Spinal cord (tissue), 9 donors: ENCODE measurements at regions not wholly inside any gene's neighbourhood (a gene's known extent, or its start where the extent isn't known, plus 50 kb on each side); places are given as distances from the start of the nearest gene placed in this dataset.
"Not testable (repeated sequence)": the region's sequence is repeated elsewhere in the genome, so short reads cannot be mapped to it uniquely, and the experiment has no call there.

Experiments used
- DNase-seq, 6 donors: peaks; one replicate each; pipeline versions ENCODE4 v3.0.0 to v3.0.0-alpha.2; 2013 to 2015; ENCODE audit warnings: low spot score in 6 of 6, low read depth in 4 of 6
- H3K27ac ChIP-seq: one replicate; pipeline ENCODE4 v1.5.1; 2013; ENCODE audit warnings: low read depth, low read length, control low read depth
- H3K27me3 ChIP-seq: one replicate; pipeline ENCODE4 v1.6.1; 2013; ENCODE audit warnings: low read length; ENCODE audit not compliant: control insufficient read depth, insufficient read depth
- H3K36me3 ChIP-seq: one replicate; pipeline ENCODE4 v1.6.1; 2013; ENCODE audit warnings: low read length; ENCODE audit not compliant: control insufficient read depth, insufficient read depth
- H3K4me1 ChIP-seq: one replicate; pipeline ENCODE4 v1.6.1; 2013; ENCODE audit warnings: low read length; ENCODE audit not compliant: control insufficient read depth, insufficient read depth
- H3K4me3 ChIP-seq: one replicate; pipeline ENCODE4 v1.5.1; 2013; ENCODE audit warnings: low read depth, low read length, control low read depth
- H3K9me3 ChIP-seq: one replicate; pipeline ENCODE4 v1.6.1; 2013; ENCODE audit warnings: low read length; ENCODE audit not compliant: control insufficient read depth, insufficient read depth
- WGBS: methylation state at CpG from one replicate; pipeline ENCODE4 v1.1.5; 2013; ENCODE audit warnings: missing lambda C conversion rate; ENCODE audit not compliant: insufficient coverage; 5-methylcytosine and 5-hydroxymethylcytosine counted together
- donor health status: healthy.

- no peak overlapping the region for H3K27ac ChIP-seq
- no peaks in the 10 kb centered on the region for H3K27me3 ChIP-seq
- peak in 1 of 6 donors; percentile 20 for DNase-seq
- 33% methylated on average over 1 of the region's 1 CpG for WGBS
- no peak overlapping the region for H3K4me3 ChIP-seq
- no peaks in the 10 kb centered on the region for H3K4me1 ChIP-seq
- H3K36me3 ChIP-seq: no peaks in the 10 kb centered on the region
- H3K9me3 ChIP-seq: no peaks in the 10 kb centered on the region
Measured at GRCh38 chr2:123513351-123513750, 511.7 kb upstream of the CNTNAP5 start.

- 64% methylated on average over 6 of the region's 9 CpGs for WGBS
- no peak overlapping the region for H3K27ac ChIP-seq
- no peak for DNase-seq
- no peaks in the 10 kb centered on the region for H3K9me3 ChIP-seq
- no peak overlapping the region for H3K4me3 ChIP-seq
- H3K27me3 ChIP-seq: no peaks in the 10 kb centered on the region
- H3K36me3 ChIP-seq: no peaks in the 10 kb centered on the region
- H3K4me1 ChIP-seq: no peaks in the 10 kb centered on the region
Measured at GRCh38 chr2:123514613-123515207, 510.4 kb upstream of the CNTNAP5 start.

GRCh38 chr2:123518367-123518766, 506.7 kb upstream of the CNTNAP5 start:
- no CpG with 5 or more reads among the region's 3 CpGs for WGBS
- no peaks in the 10 kb centered on the region for H3K4me1 ChIP-seq
- no peak for DNase-seq
- H3K27ac ChIP-seq: no peak overlapping the region
- no peaks in the 10 kb centered on the region for H3K36me3 ChIP-seq
- H3K4me3 ChIP-seq: no peak overlapping the region
- H3K27me3 ChIP-seq: no peaks in the 10 kb centered on the region
- H3K9me3 ChIP-seq: no peaks in the 10 kb centered on the region

- Histone ChIP-seq H3K9me3 (no peaks in the 10 kb centered on the region), H3K4me3 (no peak overlapping the region), H3K27me3 (no peaks in the 10 kb centered on the region), H3K27ac (no peak overlapping the region), H3K36me3 (no peaks in the 10 kb centered on the region), H3K4me1 (no peaks in the 10 kb centered on the region)
- no CpG with 5 or more reads among the region's 1 CpG for WGBS
- DNase-seq: peak in 2 of 6 donors; percentile 44 to 51
Measured at GRCh38 chr2:123521854-123522253, 503.2 kb upstream of the CNTNAP5 start.

GRCh38 chr2:123522498-123522897, 502.6 kb upstream of the CNTNAP5 start:
- H3K27me3 ChIP-seq, H3K4me3 ChIP-seq, H3K9me3 ChIP-seq, H3K4me1 ChIP-seq, H3K27ac ChIP-seq, H3K36me3 ChIP-seq, DNase-seq: not testable (repeated sequence)
- WGBS: 100% methylated on average over 4 of the region's 10 CpGs

- no CpG with 5 or more reads among the region's 2 CpGs for WGBS
- H3K4me1 ChIP-seq: no peaks in the 10 kb centered on the region
- peak in 2 of 6 donors; percentile 15 to 32 for DNase-seq
- no peak overlapping the region for H3K27ac ChIP-seq
- H3K4me3 ChIP-seq: no peak overlapping the region
- H3K27me3 ChIP-seq: no peaks in the 10 kb centered on the region
- no peaks in the 10 kb centered on the region for H3K36me3 ChIP-seq
- no peaks in the 10 kb centered on the region for H3K9me3 ChIP-seq
Measured at GRCh38 chr2:123528996-123529707, 495.9 kb upstream of the CNTNAP5 start.

GRCh38 chr2:123530004-123530403, 495.1 kb upstream of the CNTNAP5 start:
- no peak overlapping the region for H3K27ac ChIP-seq
- H3K27me3 ChIP-seq: no peaks in the 10 kb centered on the region
- WGBS: no CpG with 5 or more reads among the region's 1 CpG
- no peak overlapping the region for H3K4me3 ChIP-seq
- H3K4me1 ChIP-seq: no peaks in the 10 kb centered on the region
- no peak for DNase-seq
- H3K36me3 ChIP-seq: no peaks in the 10 kb centered on the region
- no peaks in the 10 kb centered on the region for H3K9me3 ChIP-seq

GRCh38 chr2:123532126-123532525, 493.0 kb upstream of the CNTNAP5 start:
- H3K9me3 ChIP-seq: no peaks in the 10 kb centered on the region
- no peak overlapping the region for H3K4me3 ChIP-seq
- no peaks in the 10 kb centered on the region for H3K27me3 ChIP-seq
- H3K27ac ChIP-seq: no peak overlapping the region
- DNase-seq: no peak
- H3K36me3 ChIP-seq: no peaks in the 10 kb centered on the region
- no CpG with 5 or more reads among the region's 1 CpG for WGBS
- H3K4me1 ChIP-seq: no peaks in the 10 kb centered on the region

- Histone ChIP-seq H3K4me3 (no peak overlapping the region), H3K4me1 (no peaks in the 10 kb centered on the region), H3K27ac (no peak overlapping the region), H3K36me3 (no peaks in the 10 kb centered on the region), H3K27me3 (no peaks in the 10 kb centered on the region), H3K9me3 (no peaks in the 10 kb centered on the region)
- no peak for DNase-seq
- WGBS: no CpG with 5 or more reads among the region's 2 CpGs
Measured at GRCh38 chr2:123532994-123533393, 492.1 kb upstream of the CNTNAP5 start.

GRCh38 chr2:123540291-123540690, 484.8 kb upstream of the CNTNAP5 start:
- Histone ChIP-seq H3K9me3 (peaks cover 1% of the 10 kb centered on the region), H3K27ac (no peak overlapping the region), H3K4me3 (no peak overlapping the region), H3K27me3 (no peaks in the 10 kb centered on the region), H3K4me1 (no peaks in the 10 kb centered on the region), H3K36me3 (no peaks in the 10 kb centered on the region)
- no CpG with 5 or more reads among the region's 5 CpGs for WGBS
- DNase-seq: no peak
